HCT116 (cell line): ENCODE measurements at regions not wholly inside any gene's neighbourhood (a gene's known extent, or its start where the extent isn't known, plus 50 kb on each side); places are given as distances from the start of the nearest gene placed in this dataset.

Source experiments
- ATAC-seq: fragments of 200-7000 bp; cut with Tn5 transposase; 2 replicates; pipeline ENCODE4 v1.9.1; 2020; ENCODE audit warnings: mild to moderate bottlenecking, moderate library complexity
- BruUV-seq: library from RNA; stranded (reverse); fragments of 400-500 nt; replicated peaks from 2 replicates; lab custom pipeline; 2021; lab: Mats Ljungman, UMichigan
- CTCF ChIA-PET: fragments of 300-600 bp; sonication (Branson Sonifier 250); formaldehyde crosslinking; loops from one replicate; lab custom pipeline; 2021; ENCODE audit warnings: antibody characterized with exemption; lab: Charles Lee
- POLR2A ChIA-PET: fragments of 300-600, 350-600 bp; sonication (Branson Sonifier 250); formaldehyde crosslinking; loops from one replicate; lab custom pipeline; 2021; ENCODE audit warnings: antibody characterized with exemption; lab: Charles Lee
- RAD21 ChIA-PET, 2 experiments: fragments of 300-600 bp; sonication (Branson Sonifier 250); formaldehyde crosslinking; loops; one replicate each; lab custom pipeline; 2023; ENCODE audit warnings: low total read pairs in 2 of 2; ENCODE audit not compliant: uncharacterized antibody in 2 of 2, unreplicated experiment in 2 of 2, low non-redundant PET in 1 of 2; lab: Charles Lee
- DNase-seq: peaks from one replicate; pipeline ENCODE4 v3.0.0-alpha.2; 2010; ENCODE audit warnings: low read depth, low spot score
- H2AFZ ChIP-seq: fragments of 200-600 bp; shearing (Covaris generic), sonication (generic); 2 replicates; pipeline ENCODE4 v1.6.1; 2017; ENCODE audit warnings: low read depth, mixed run types, mixed read lengths, antibody characterized with exemption, low read length; ENCODE audit not compliant: poor library complexity, severe bottlenecking
- H3K27ac ChIP-seq: 2 replicates; pipeline ENCODE4 v1.5.1; 2012; ENCODE audit warnings: low read depth, low read length
- H3K27me3 ChIP-seq: fragments of 200-600 bp; sonication (generic); 2 replicates; pipeline ENCODE4 v1.6.1; 2016; ENCODE audit warnings: mixed run types, low read length, mixed read lengths; ENCODE audit not compliant: insufficient read depth
- H3K36me3 ChIP-seq, 2 experiments: fragments of 200-500 bp in 1 of 2; fragments of 200-600 bp in 1 of 2; sonication (Bioruptor generic) in 1 of 2; sonication (generic) in 1 of 2; 2 replicates each; pipeline versions ENCODE4 v1.5.1 to v1.6.1; 2014 to 2016; ENCODE audit warnings: low read length in 2 of 2, inconsistent platforms in 1 of 2, mixed read lengths in 1 of 2, mixed run types in 1 of 2; ENCODE audit not compliant: insufficient read depth in 2 of 2, control insufficient read depth in 1 of 2
- H3K4me1 ChIP-seq, 2 experiments: fragments of 200-600 bp in 1 of 2; sonication (generic) in 1 of 2; 2 replicates each; pipeline versions ENCODE4 v1.5.1 to v1.6.1; 2012 to 2017; ENCODE audit warnings: low read length in 2 of 2, inconsistent platforms in 1 of 2, mild to moderate bottlenecking in 1 of 2, mixed read lengths in 1 of 2, mixed run types in 1 of 2, moderate library complexity in 1 of 2; ENCODE audit not compliant: insufficient read depth in 2 of 2, control insufficient read depth in 1 of 2
- H3K4me2 ChIP-seq: fragments of 200-600 bp; sonication (generic); 2 replicates; pipeline ENCODE4 v1.6.1; 2017; ENCODE audit warnings: mixed run types, low read length, mixed read lengths
- H3K4me3 ChIP-seq, 2 experiments: fragments of 200-600 bp in 1 of 2; sonication (generic) in 1 of 2; replicated peaks in 1 of 2; 2 replicates each; pipeline ENCODE4 v1.5.1; 2011 to 2016; ENCODE audit warnings: low read length in 2 of 2, control low read depth in 1 of 2, low read depth in 1 of 2, mild to moderate bottlenecking in 1 of 2, mixed read lengths in 1 of 2, mixed run types in 1 of 2
- H3K79me2 ChIP-seq: fragments of 200-600 bp; sonication (generic); 2 replicates; pipeline ENCODE4 v1.6.1; 2017; ENCODE audit warnings: mild to moderate bottlenecking, mixed run types, low read length, moderate library complexity, mixed read lengths; ENCODE audit not compliant: insufficient read depth
- H3K9ac ChIP-seq: fragments of 200-600 bp; sonication (generic); 2 replicates; pipeline ENCODE4 v1.6.1; 2016; ENCODE audit warnings: low read length, mixed read lengths
- H3K9me2 ChIP-seq: fragments of 200-600 bp; sonication (generic), shearing (Covaris generic); 2 replicates; pipeline ENCODE4 v1.6.1; 2017; ENCODE audit warnings: mixed run types, mild to moderate bottlenecking, moderate library complexity; ENCODE audit not compliant: insufficient read depth
- H3K9me3 ChIP-seq, 2 experiments: fragments of 200-500 bp in 1 of 2; fragments of 200-600 bp in 1 of 2; sonication (Bioruptor generic) in 1 of 2; sonication (generic) in 1 of 2; 2 replicates each; pipeline ENCODE4 v1.6.1; 2014 to 2017; ENCODE audit warnings: low read length in 2 of 2, mixed read lengths in 2 of 2, inconsistent platforms in 1 of 2, low read depth in 1 of 2, mild to moderate bottlenecking in 1 of 2, mixed run types in 1 of 2, moderate library complexity in 1 of 2; ENCODE audit not compliant: control insufficient read depth in 1 of 2, insufficient read depth in 1 of 2
- H4K20me1 ChIP-seq: fragments of 200-600 bp; sonication (generic), shearing (Covaris generic); 2 replicates; pipeline ENCODE4 v1.6.1; 2017; ENCODE audit warnings: mixed run types, mild to moderate bottlenecking, moderate library complexity; ENCODE audit not compliant: insufficient read depth
- CBX3 ChIP-seq: IDR thresholded peaks from 2 replicates; pipeline ENCODE4 v1.6.1; 2012; ENCODE audit warnings: low read depth
- EGR1 ChIP-seq: IDR thresholded peaks from 2 replicates; pipeline ENCODE4 v1.6.1; 2012; ENCODE audit warnings: low read depth
- EZH2 ChIP-seq: fragments of 200-600 bp; sonication (generic); IDR thresholded peaks from 2 replicates; pipeline ENCODE4 v1.6.1; 2017; ENCODE audit warnings: antibody characterized with exemption, mixed run types
- FOSL1 ChIP-seq: IDR thresholded peaks from 2 replicates; pipeline ENCODE4 v1.6.1; 2012; ENCODE audit warnings: low read depth
- MAX ChIP-seq: IDR thresholded peaks from 2 replicates; pipeline ENCODE4 v1.6.1; 2012
- RAD21 ChIP-seq: IDR thresholded peaks from 2 replicates; pipeline ENCODE4 v1.6.1; 2012; ENCODE audit warnings: low read depth, mild to moderate bottlenecking
- YY1 ChIP-seq: IDR thresholded peaks from 2 replicates; pipeline ENCODE4 v1.6.1; 2011; ENCODE audit warnings: low read length, low read depth, moderate library complexity, mild to moderate bottlenecking; ENCODE audit not compliant: insufficient replicate concordance; ENCODE audit errors: extremely low read depth
- ZBTB33 ChIP-seq: IDR thresholded peaks from 2 replicates; pipeline ENCODE4 v1.6.1; 2011; ENCODE audit warnings: mild to moderate bottlenecking, low read length, moderate library complexity; ENCODE audit not compliant: insufficient replicate concordance; ENCODE audit errors: extremely low read depth
- ZNF274 ChIP-seq: fragments of 200-500 bp; sonication (Bioruptor generic); IDR thresholded peaks from 2 replicates; pipeline ENCODE4 v1.6.1; 2014; ENCODE audit warnings: mild to moderate bottlenecking, low read depth, low read length, inconsistent platforms
- intact Hi-C: fragments of 100-400 bp; cut with micrococcal nuclease; formaldehyde crosslinking; loops from 2 replicates; pipeline ENCODE4 v1.10.0; 2022

GRCh38 chr12:107486140-107486892, 199.3 kb upstream of the PWP1 start:
- Histone ChIP-seq H2AFZ (no peak overlapping the region), H3K9me2 (no peaks in the 10 kb centered on the region), H4K20me1 (no peaks in the 10 kb centered on the region), H3K79me2 (no peaks in the 10 kb centered on the region), H3K4me3 (no peak overlapping the region), H3K36me3 (no peaks in the 10 kb centered on the region), H3K27ac (no peak overlapping the region), H3K27me3 (peaks cover 9% of the 10 kb centered on the region; the same call in 1 of the 2 replicates), H3K4me2 (no peak overlapping the region), H3K9ac (no peak overlapping the region), H3K4me1 (no peaks in the 10 kb centered on the region), H3K9me3 (no peaks in the 10 kb centered on the region)
- ChIA-PET POLR2A (no interaction called here), CTCF (no interaction called here), RAD21 (no interaction called here)
- DNase-seq (no peak), ATAC-seq (no peak)
- BruUV-seq = no TSS peak
- intact Hi-C loops = no loop called here
- no peak for TF ChIP-seq RAD21
- TF ChIP-seq EGR1 = no peak
- no peak for TF ChIP-seq ZNF274
- no peak for TF ChIP-seq ZBTB33
- TF ChIP-seq YY1 = no peak
- TF ChIP-seq EZH2 = no peak
- no peak for TF ChIP-seq FOSL1
- no peak for TF ChIP-seq CBX3
- no peak for TF ChIP-seq MAX
